ENCODE measurements at regions not wholly inside any gene's neighbourhood (a gene's known extent, or its start where the extent isn't known, plus 50 kb on each side); places are given as distances from the start of the nearest gene placed in this dataset.

GRCh38 chr4:11599064-11599463, 170.4 kb upstream of the HS3ST1 start:
- 0 to 79% (median 0%) methylated on average over 1 of the region's 1 CpG for WGBS, 5 donors
- TF ChIP-seq CTCF (IDR thresholded peaks at IDR 0.05 in 8 of 11, conservative IDR thresholded peaks at IDR 0.05 in 3 of 11) (no peak), POLR2A (IDR thresholded peaks at IDR 0.05) (no peak), POLR2AphosphoS5 (IDR thresholded peaks at IDR 0.05) (no peak)
- Histone ChIP-seq H3K9me3 (no peaks in the 10 kb centered on the region), H3K4me1 (no peaks in the 10 kb centered on the region), H3K4me3 (no peak overlapping the region), H3K27me3 (replicated peaks in 1 of 7) (no peaks in the 10 kb centered on the region), H3K27ac (no peak overlapping the region), H3K36me3 (no peaks in the 10 kb centered on the region)
- intact Hi-C loops (cut with DNase I; ENCODE audit: low total_unique reads): no loop called here
- DNase-seq: no peak

- intact Hi-C loops (cut with DNase I; ENCODE audit: low total_unique reads): no loop called here
- Histone ChIP-seq H3K4me1 (no peaks in the 10 kb centered on the region), H3K27me3 (replicated peaks in 1 of 7) (no peaks in the 10 kb centered on the region), H3K36me3 (no peaks in the 10 kb centered on the region), H3K9me3 (no peaks in the 10 kb centered on the region), H3K27ac (no peak overlapping the region), H3K4me3 (no peak overlapping the region)
- no peak for DNase-seq
- 69 to 97% (median 86%) methylated on average over 4 of the region's 4 CpGs for WGBS, 5 donors
- TF ChIP-seq POLR2AphosphoS5 (IDR thresholded peaks at IDR 0.05): no peak
- TF ChIP-seq CTCF (IDR thresholded peaks at IDR 0.05 in 8 of 11, conservative IDR thresholded peaks at IDR 0.05 in 3 of 11): no peak
- no peak for TF ChIP-seq POLR2A (IDR thresholded peaks at IDR 0.05)
These were observed 169.9 kb upstream of the HS3ST1 start for GRCh38 chr4:11598591-11598990.

- Histone ChIP-seq H3K27me3 (replicated peaks in 1 of 7) (no peaks in the 10 kb centered on the region), H3K27ac (no peak overlapping the region), H3K4me1 (no peaks in the 10 kb centered on the region), H3K9me3 (no peaks in the 10 kb centered on the region), H3K36me3 (no peaks in the 10 kb centered on the region), H3K4me3 (no peak overlapping the region)
- intact Hi-C loops (cut with DNase I; ENCODE audit: low total_unique reads): no loop called here
- DNase-seq: no peak
- no peak for TF ChIP-seq POLR2AphosphoS5 (IDR thresholded peaks at IDR 0.05)
- TF ChIP-seq CTCF (IDR thresholded peaks at IDR 0.05 in 8 of 11, conservative IDR thresholded peaks at IDR 0.05 in 3 of 11): no peak
- no peak for TF ChIP-seq POLR2A (IDR thresholded peaks at IDR 0.05)
- WGBS, 5 donors: 40 to 50% (median 44%) methylated on average over 4 of the region's 4 CpGs
These were observed 168.8 kb upstream of the HS3ST1 start for GRCh38 chr4:11597506-11597905.

DNA sequence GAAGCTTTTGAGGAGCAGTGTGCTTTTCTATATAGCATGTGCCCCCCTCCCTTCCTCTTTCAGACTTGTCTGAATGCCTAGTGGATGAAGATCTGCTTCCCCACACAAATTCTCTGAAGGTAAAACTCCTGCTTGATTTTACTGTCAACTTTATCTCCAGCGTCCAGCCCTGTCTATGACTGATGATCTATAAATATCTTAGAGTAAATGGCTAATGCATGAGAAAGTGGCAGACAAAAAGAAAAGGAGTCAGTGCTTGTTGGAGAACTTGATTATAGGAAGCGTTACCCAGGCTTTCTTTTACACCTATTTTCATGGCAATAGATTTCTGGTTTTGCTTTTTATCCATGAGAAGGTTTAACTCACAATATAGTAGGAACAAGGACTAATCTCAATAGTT, 168.3 kb upstream of the HS3ST1 start:
- intact Hi-C loops (cut with DNase I; ENCODE audit: low total_unique reads): no loop called here
- Histone ChIP-seq H3K9me3 (no peaks in the 10 kb centered on the region), H3K27ac (no peak overlapping the region), H3K4me3 (no peak overlapping the region), H3K27me3 (replicated peaks in 1 of 7) (no peaks in the 10 kb centered on the region), H3K36me3 (no peaks in the 10 kb centered on the region), H3K4me1 (no peaks in the 10 kb centered on the region)
- DNase-seq: no peak
- TF ChIP-seq POLR2AphosphoS5 (IDR thresholded peaks at IDR 0.05): no peak
- no peak for TF ChIP-seq POLR2A (IDR thresholded peaks at IDR 0.05)
- TF ChIP-seq CTCF (IDR thresholded peaks at IDR 0.05 in 8 of 11, conservative IDR thresholded peaks at IDR 0.05 in 3 of 11): no peak
- 70 to 85% (median 78%) methylated on average over 2 of the region's 2 CpGs for WGBS, 5 donors
